B cell (primary cell): ENCODE measurements at regions not wholly inside any gene's neighbourhood (a gene's known extent, or its start where the extent isn't known, plus 50 kb on each side); places are given as distances from the start of the nearest gene placed in this dataset.

Source experiments
- ATAC-seq: fragments of 200-7000 bp; cut with Tn5 transposase; one replicate; pipeline ENCODE4 v1.10.0; 2021; ENCODE audit warnings: low read depth, mild to moderate bottlenecking, moderate number of reproducible peaks, moderate library complexity
- CTCF ChIA-PET: fragments of 350-600 bp; sonication (Branson Sonifier 250); formaldehyde crosslinking; loops from one replicate; lab custom pipeline; 2021; ENCODE audit warnings: antibody characterized with exemption, inconsistent platforms; lab: Charles Lee
- POLR2A ChIA-PET: fragments of 350-600 bp; sonication (Branson Sonifier 250); formaldehyde crosslinking; loops from one replicate; lab custom pipeline; 2021; ENCODE audit warnings: antibody characterized with exemption; lab: Charles Lee
- DNase-seq: peaks from one replicate; pipeline ENCODE4 v3.0.0; 2013
- H2AFZ ChIP-seq: 2 replicates; pipeline ENCODE4 v1.6.1; 2012; ENCODE audit warnings: mild to moderate bottlenecking, low read depth, low read length; ENCODE audit not compliant: insufficient read depth, poor library complexity, severe bottlenecking
- H3K27ac ChIP-seq, 2 donors: 1 replicate in 1 of 2; 2 replicates in 1 of 2; pipeline ENCODE4 v1.5.1; 2012 to 2013; ENCODE audit warnings: low read length in 2 of 2, mild to moderate bottlenecking in 2 of 2, moderate library complexity in 1 of 2
- H3K27me3 ChIP-seq, 4 experiments: fragments of 200-600 bp in 1 of 4; sonication (generic) in 1 of 4; replicated peaks in 1 of 4; 1 replicate in 2 of 4; 2 replicates in 2 of 4; pipeline versions ENCODE4 v1.6.1 to v1.7.0; 2013 to 2016; ENCODE audit warnings: low read length in 3 of 4, mild to moderate bottlenecking in 2 of 4, mixed read lengths in 1 of 4, moderate library complexity in 1 of 4; ENCODE audit not compliant: insufficient read depth in 4 of 4, control insufficient read depth in 3 of 4; ENCODE audit errors: control extremely low read depth in 1 of 4
- H3K36me3 ChIP-seq, 2 experiments: replicated peaks in 1 of 2; 1 replicate in 1 of 2; 2 replicates in 1 of 2; pipeline versions ENCODE4 v1.6.1 to v1.7.1; 2013; ENCODE audit warnings: low read length in 1 of 2; ENCODE audit not compliant: insufficient read depth in 2 of 2, control insufficient read depth in 1 of 2; ENCODE audit errors: control extremely low read depth in 1 of 2, extremely low read depth in 1 of 2
- H3K4me1 ChIP-seq, 2 donors: fragments of 200-600 bp in 1 of 2; sonication (generic) in 1 of 2; 1 replicate in 1 of 2; 2 replicates in 1 of 2; pipeline versions ENCODE4 v1.5.1 to v1.6.1; 2013 to 2017; ENCODE audit warnings: low read length in 2 of 2; ENCODE audit not compliant: control insufficient read depth in 2 of 2, insufficient read depth in 2 of 2
- H3K4me2 ChIP-seq: replicated peaks from 2 replicates; pipeline ENCODE3; 2012; ENCODE audit warnings: mild to moderate bottlenecking, low read depth, low read length; ENCODE audit not compliant: poor library complexity, severe bottlenecking
- H3K4me3 ChIP-seq, 5 experiments: fragments of 200-600 bp in 1 of 5; sonication (generic) in 1 of 5; 1 replicate in 3 of 5; 2 replicates in 2 of 5; pipeline versions ENCODE4 v1.5.1 to v1.7.0; 2011 to 2016; ENCODE audit warnings: low read length in 4 of 5, mild to moderate bottlenecking in 4 of 5, low read depth in 2 of 5, control low read depth in 1 of 5, moderate library complexity in 1 of 5; ENCODE audit not compliant: insufficient read depth in 1 of 5; ENCODE audit errors: control extremely low read depth in 1 of 5, extremely low read depth in 1 of 5
- H3K79me2 ChIP-seq: fragments of 200-600 bp; sonication (generic); one replicate; pipeline ENCODE4 v1.6.0; 2016; ENCODE audit warnings: low read length; ENCODE audit not compliant: control insufficient read depth, insufficient read depth
- H3K9ac ChIP-seq: fragments of 200-600 bp; sonication (generic); 2 replicates; pipeline ENCODE4 v1.6.1; 2017; ENCODE audit warnings: mild to moderate bottlenecking, low read length, moderate library complexity
- H3K9me3 ChIP-seq, 3 donors: one replicate each; pipeline versions ENCODE4 v1.6.1 to v1.7.1; 2013; ENCODE audit warnings: low read length in 2 of 3; ENCODE audit not compliant: control insufficient read depth in 2 of 3, insufficient read depth in 1 of 3; ENCODE audit errors: control extremely low read depth in 1 of 3
- H4K20me1 ChIP-seq: 2 replicates; pipeline ENCODE4 v1.6.0; 2012; ENCODE audit warnings: mild to moderate bottlenecking, low read length; ENCODE audit not compliant: insufficient read depth, control insufficient read depth, poor library complexity, severe bottlenecking
- H3K27ac Mint-ChIP-seq: one replicate; pipeline ENCODE4 v1.8.0; 2021; ENCODE audit warnings: mixed read lengths
- H3K27me3 Mint-ChIP-seq: one replicate; pipeline ENCODE4 v1.8.0; 2021; ENCODE audit warnings: mixed read lengths
- H3K4me1 Mint-ChIP-seq: one replicate; pipeline ENCODE4 v1.8.0; 2021; ENCODE audit warnings: mixed read lengths
- H3K4me3 Mint-ChIP-seq: one replicate; pipeline ENCODE4 v1.8.0; 2021; ENCODE audit warnings: mixed read lengths
- H3K9me3 Mint-ChIP-seq: one replicate; pipeline ENCODE4 v1.8.0; 2022; ENCODE audit warnings: mixed read lengths; ENCODE audit not compliant: insufficient read depth
- CTCF ChIP-seq: fragments of 200-600 bp; IDR thresholded peaks from one replicate; pipeline ENCODE4 v1.8.0; 2022; ENCODE audit warnings: antibody characterized with exemption, mild to moderate bottlenecking
- EZH2 ChIP-seq: IDR thresholded peaks from 2 replicates; pipeline ENCODE4 v1.6.1; 2012; ENCODE audit warnings: borderline replicate concordance, low read depth, mild to moderate bottlenecking, moderate library complexity, low read length; ENCODE audit not compliant: insufficient read depth, poor library complexity, severe bottlenecking
- WGBS: methylation state at CpG from one replicate; pipeline ENCODE4 v1.1.5; 2013; ENCODE audit warnings: missing lambda C conversion rate; ENCODE audit not compliant: insufficient coverage; 5-methylcytosine and 5-hydroxymethylcytosine counted together
- intact Hi-C: fragments of 100-400 bp; cut with micrococcal nuclease; formaldehyde crosslinking; loops from one replicate; pipeline ENCODE4 v1.10.0; 2022

GRCh38 chr12:67504026-67504425, 144.5 kb upstream of the DYRK2 start:
- Histone ChIP-seq H3K4me3 (no peak overlapping the region), H3K4me1 (no peaks in the 10 kb centered on the region), H3K9me3 (no peaks in the 10 kb centered on the region), H4K20me1 (no peaks in the 10 kb centered on the region), H3K9ac (no peak overlapping the region), H3K27ac (no peak overlapping the region), H3K27me3 (no peaks in the 10 kb centered on the region), H3K36me3 (no peaks in the 10 kb centered on the region), H2AFZ (no peak overlapping the region), H3K4me2 (no peak overlapping the region), H3K79me2 (no peaks in the 10 kb centered on the region)
- intact Hi-C loops = loop anchor here (10.0 kb wide), 1 partner anchor 49 kb away; no protein-coding TSS in a partner anchor
- WGBS = 42% methylated on average over 1 of the region's 1 CpG
- ATAC-seq (no peak), DNase-seq (no peak)
- Mint-ChIP-seq H3K4me1 (no peaks in the 10 kb centered on the region), H3K9me3 (no peaks in the 10 kb centered on the region), H3K27me3 (no peaks in the 10 kb centered on the region), H3K4me3 (no peak overlapping the region), H3K27ac (no peak overlapping the region)
- TF ChIP-seq CTCF (no peak), EZH2 (no peak)
- POLR2A ChIA-PET = no interaction called here
- CTCF ChIA-PET = no interaction called here

- Mint-ChIP-seq H3K4me3 (no peak overlapping the region), H3K27me3 (no peaks in the 10 kb centered on the region), H3K9me3 (no peaks in the 10 kb centered on the region), H3K4me1 (no peaks in the 10 kb centered on the region), H3K27ac (no peak overlapping the region)
- no peak for DNase-seq
- Histone ChIP-seq H3K27ac (no peak overlapping the region), H3K4me2 (no peak overlapping the region), H3K36me3 (no peaks in the 10 kb centered on the region), H3K4me1 (no peaks in the 10 kb centered on the region), H4K20me1 (no peaks in the 10 kb centered on the region), H3K9ac (no peak overlapping the region), H2AFZ (no peak overlapping the region), H3K79me2 (no peaks in the 10 kb centered on the region), H3K27me3 (no peaks in the 10 kb centered on the region), H3K4me3 (no peak overlapping the region), H3K9me3 (no peaks in the 10 kb centered on the region)
- CTCF ChIA-PET = no interaction called here
- WGBS = 50% methylated on average over 1 of the region's 3 CpGs
- TF ChIP-seq EZH2 (no peak), CTCF (no peak)
- POLR2A ChIA-PET = no interaction called here
- intact Hi-C loops = loop anchor here (10.0 kb wide), 1 partner anchor 52 kb away; no protein-coding TSS in a partner anchor
- ATAC-seq = no peak
Measured at GRCh38 chr12:67506739-67507138, 141.8 kb upstream of the DYRK2 start.
